HUES48 (cell line): ENCODE measurements at regions not wholly inside any gene's neighbourhood (a gene's known extent, or its start where the extent isn't known, plus 50 kb on each side); places are given as distances from the start of the nearest gene placed in this dataset.

ENCODE experiments used
- H3K27ac ChIP-seq: one replicate; pipeline ENCODE4 v1.7.0; 2013; ENCODE audit warnings: low read depth, low read length, inconsistent platforms
- H3K27me3 ChIP-seq: 2 replicates; pipeline ENCODE4 v1.6.1; 2013; ENCODE audit warnings: mild to moderate bottlenecking, low read length; ENCODE audit not compliant: control insufficient read depth, insufficient read depth
- H3K36me3 ChIP-seq: 2 replicates; pipeline ENCODE4 v1.6.1; 2013; ENCODE audit warnings: low read length; ENCODE audit not compliant: control insufficient read depth, insufficient read depth
- H3K4me1 ChIP-seq: 2 replicates; pipeline ENCODE4 v1.6.1; 2013; ENCODE audit warnings: mild to moderate bottlenecking, low read length; ENCODE audit not compliant: control insufficient read depth, insufficient read depth
- H3K4me3 ChIP-seq: 2 replicates; pipeline ENCODE4 v1.5.1; 2013; ENCODE audit warnings: mild to moderate bottlenecking, low read depth, low read length
- H3K9ac ChIP-seq: 2 replicates; pipeline ENCODE4 v1.6.1; 2013; ENCODE audit warnings: mild to moderate bottlenecking, low read depth, low read length, moderate library complexity
- H3K9me3 ChIP-seq: 2 replicates; pipeline ENCODE4 v1.6.1; 2013; ENCODE audit warnings: low read length; ENCODE audit not compliant: control insufficient read depth, insufficient read depth

- no peak overlapping the region for H3K27ac ChIP-seq
- no peak overlapping the region for H3K4me3 ChIP-seq
- no peak overlapping the region for H3K9ac ChIP-seq
- no peaks in the 10 kb centered on the region for H3K27me3 ChIP-seq
- no peaks in the 10 kb centered on the region for H3K9me3 ChIP-seq
- no peaks in the 10 kb centered on the region for H3K36me3 ChIP-seq
- H3K4me1 ChIP-seq: 0 out of 2 replicates have a peak, but pooled peaks cover 5% of the 10 kb centered on the region
Observed at GRCh38 chr17:33474789-33475188, 181.7 kb upstream of the ASIC2 start.

GRCh38 chr17:33475594-33475993 lies 182.5 kb upstream of the ASIC2 start:
- Histone ChIP-seq H3K9me3 (no peaks in the 10 kb centered on the region), H3K4me1 (0 out of 2 replicates have a peak, but pooled peaks cover 5% of the 10 kb centered on the region), H3K36me3 (no peaks in the 10 kb centered on the region), H3K27ac (no peak overlapping the region), H3K9ac (no peak overlapping the region), H3K27me3 (no peaks in the 10 kb centered on the region), H3K4me3 (no peak overlapping the region)

GRCh38 chr17:33481652-33482051 lies 188.6 kb upstream of the ASIC2 start:
- Histone ChIP-seq H3K9ac (no peak overlapping the region), H3K36me3 (no peaks in the 10 kb centered on the region), H3K4me3 (no peak overlapping the region), H3K4me1 (no peaks in the 10 kb centered on the region), H3K9me3 (no peaks in the 10 kb centered on the region), H3K27ac (no peak overlapping the region), H3K27me3 (no peaks in the 10 kb centered on the region)

GRCh38 chr17:33482636-33483035 lies 189.5 kb upstream of the ASIC2 start:
- no peak overlapping the region for H3K9ac ChIP-seq
- H3K4me3 ChIP-seq: no peak overlapping the region
- no peak overlapping the region for H3K27ac ChIP-seq
- no peaks in the 10 kb centered on the region for H3K27me3 ChIP-seq
- H3K36me3 ChIP-seq: no peaks in the 10 kb centered on the region
- H3K9me3 ChIP-seq: no peaks in the 10 kb centered on the region
- no peaks in the 10 kb centered on the region for H3K4me1 ChIP-seq

GRCh38 chr17:33484559-33484958 lies 191.5 kb upstream of the ASIC2 start:
- Histone ChIP-seq H3K4me3 (no peak overlapping the region), H3K9ac (no peak overlapping the region), H3K27ac (no peak overlapping the region), H3K9me3 (no peaks in the 10 kb centered on the region), H3K27me3 (no peaks in the 10 kb centered on the region), H3K4me1 (no peaks in the 10 kb centered on the region), H3K36me3 (no peaks in the 10 kb centered on the region)

GRCh38 chr17:33486135-33486885 lies 193.2 kb upstream of the ASIC2 start:
- Histone ChIP-seq H3K4me3 (no peak overlapping the region), H3K27me3 (no peaks in the 10 kb centered on the region), H3K27ac (no peak overlapping the region), H3K9me3 (no peaks in the 10 kb centered on the region), H3K9ac (no peak overlapping the region), H3K4me1 (no peaks in the 10 kb centered on the region), H3K36me3 (no peaks in the 10 kb centered on the region)

- Histone ChIP-seq H3K9ac (no peak overlapping the region), H3K4me1 (no peaks in the 10 kb centered on the region), H3K4me3 (no peak overlapping the region), H3K36me3 (no peaks in the 10 kb centered on the region), H3K27me3 (no peaks in the 10 kb centered on the region), H3K9me3 (no peaks in the 10 kb centered on the region), H3K27ac (no peak overlapping the region)
Observed at GRCh38 chr17:33487187-33487879, 194.2 kb upstream of the ASIC2 start.

- Histone ChIP-seq H3K4me1 (no peaks in the 10 kb centered on the region), H3K27ac (no peak overlapping the region)
Observed at GRCh38 chr17:33491871-33492481, 198.9 kb upstream of the ASIC2 start.

GRCh38 chr17:33492731-33493265 lies 199.7 kb upstream of the ASIC2 start:
- H3K4me3 ChIP-seq: no peak overlapping the region
- H3K27ac ChIP-seq: no peak overlapping the region
- no peak overlapping the region for H3K9ac ChIP-seq
- H3K9me3 ChIP-seq: no peaks in the 10 kb centered on the region
- no peaks in the 10 kb centered on the region for H3K36me3 ChIP-seq
- H3K4me1 ChIP-seq: no peaks in the 10 kb centered on the region
- no peaks in the 10 kb centered on the region for H3K27me3 ChIP-seq

More at GRCh38 chr17:33491871-33492481, 198.9 kb upstream of the ASIC2 start:
- no peaks in the 10 kb centered on the region for H3K9me3 ChIP-seq
- no peak overlapping the region for H3K4me3 ChIP-seq
- H3K27me3 ChIP-seq: no peaks in the 10 kb centered on the region
- no peak overlapping the region for H3K9ac ChIP-seq
- H3K36me3 ChIP-seq: no peaks in the 10 kb centered on the region

- no peak overlapping the region for H3K27ac ChIP-seq
- no peak overlapping the region for H3K4me3 ChIP-seq
- H3K4me1 ChIP-seq: no peaks in the 10 kb centered on the region
- H3K36me3 ChIP-seq: no peaks in the 10 kb centered on the region
- no peaks in the 10 kb centered on the region for H3K9me3 ChIP-seq
- no peak overlapping the region for H3K9ac ChIP-seq
- H3K27me3 ChIP-seq: no peaks in the 10 kb centered on the region
Observed at GRCh38 chr17:33493566-33493965, 200.5 kb upstream of the ASIC2 start.

- H3K27ac ChIP-seq: no peak overlapping the region
- H3K36me3 ChIP-seq: no peaks in the 10 kb centered on the region
- H3K27me3 ChIP-seq: no peaks in the 10 kb centered on the region
- no peak overlapping the region for H3K9ac ChIP-seq
- no peak overlapping the region for H3K4me3 ChIP-seq
- no peaks in the 10 kb centered on the region for H3K9me3 ChIP-seq
- no peaks in the 10 kb centered on the region for H3K4me1 ChIP-seq
Observed at GRCh38 chr17:33494151-33494550, 201.1 kb upstream of the ASIC2 start.
